Activated CD8-positive, alpha-beta memory T cell treated with anti-CD3 and anti-CD28 coated beads for 4 hours (primary cell): ENCODE measurements at regions not wholly inside any gene's neighbourhood (a gene's known extent, or its start where the extent isn't known, plus 50 kb on each side); places are given as distances from the start of the nearest gene placed in this dataset.
"Not testable (repeated sequence)": the region's sequence is repeated elsewhere in the genome, so short reads cannot be mapped to it uniquely, and the experiment has no call there.

Experiments
- DNase-seq, 2 donors: peaks; one replicate each; pipeline ENCODE4 v3.0.0-alpha.2; 2020; ENCODE audit warnings: low read depth in 2 of 2

GRCh38 chr2:234898534-234899053 is 53.2 kb upstream of the SH3BP4 start:
- no peak for DNase-seq

GRCh38 chr2:234888442-234888841 is 63.4 kb upstream of the SH3BP4 start:
- not testable (repeated sequence) for DNase-seq

GRCh38 chr2:234887195-234887594 is 64.6 kb upstream of the SH3BP4 start:
- no peak for DNase-seq

GRCh38 chr2:234885886-234886285 is 65.9 kb upstream of the SH3BP4 start:
- no peak for DNase-seq

GRCh38 chr2:234885118-234885517 is 66.7 kb upstream of the SH3BP4 start:
- DNase-seq = no peak

GRCh38 chr2:234884591-234884990 is 67.2 kb upstream of the SH3BP4 start:
- DNase-seq = no peak

GRCh38 chr2:234881413-234882241 is 70.2 kb upstream of the SH3BP4 start:
- peak in 1 of 2 donors; percentile 6 for DNase-seq

GRCh38 chr2:234880551-234881211 is 71.1 kb upstream of the SH3BP4 start:
- no peak for DNase-seq

- no peak for DNase-seq
These were observed 72.0 kb upstream of the SH3BP4 start for GRCh38 chr2:234879671-234880455.

- not testable (repeated sequence) for DNase-seq
These were observed 75.2 kb upstream of the SH3BP4 start for GRCh38 chr2:234876621-234877020.

- no peak for DNase-seq
These were observed 77.3 kb upstream of the SH3BP4 start for GRCh38 chr2:234874347-234875046.

GRCh38 chr2:234873828-234874173 is 78.0 kb upstream of the SH3BP4 start:
- no peak for DNase-seq

- DNase-seq = no peak
These were observed 78.6 kb upstream of the SH3BP4 start for GRCh38 chr2:234873103-234873827.

- no peak for DNase-seq
These were observed 81.8 kb upstream of the SH3BP4 start for GRCh38 chr2:234869969-234870368.

GRCh38 chr2:234869164-234869563 is 82.7 kb upstream of the SH3BP4 start:
- DNase-seq = no peak

- DNase-seq = no peak
These were observed 83.9 kb upstream of the SH3BP4 start for GRCh38 chr2:234867882-234868285.

GRCh38 chr2:234865586-234865985 is 86.2 kb upstream of the SH3BP4 start:
- DNase-seq = no peak

- no peak for DNase-seq
These were observed 86.8 kb upstream of the SH3BP4 start for GRCh38 chr2:234865040-234865439.

- no peak for DNase-seq
These were observed 87.3 kb upstream of the SH3BP4 start for GRCh38 chr2:234864506-234864905.

- DNase-seq = no peak
These were observed 88.5 kb upstream of the SH3BP4 start for GRCh38 chr2:234863043-234863934.
